T-helper 9 cell (primary cell): ENCODE measurements at regions not wholly inside any gene's neighbourhood (a gene's known extent, or its start where the extent isn't known, plus 50 kb on each side); places are given as distances from the start of the nearest gene placed in this dataset.
"Not testable (repeated sequence)": the region's sequence is repeated elsewhere in the genome, so short reads cannot be mapped to it uniquely, and the experiment has no call there.

Source experiments
- DNase-seq: peaks from one replicate; pipeline ENCODE4 v3.0.0-alpha.2; 2020

DNA sequence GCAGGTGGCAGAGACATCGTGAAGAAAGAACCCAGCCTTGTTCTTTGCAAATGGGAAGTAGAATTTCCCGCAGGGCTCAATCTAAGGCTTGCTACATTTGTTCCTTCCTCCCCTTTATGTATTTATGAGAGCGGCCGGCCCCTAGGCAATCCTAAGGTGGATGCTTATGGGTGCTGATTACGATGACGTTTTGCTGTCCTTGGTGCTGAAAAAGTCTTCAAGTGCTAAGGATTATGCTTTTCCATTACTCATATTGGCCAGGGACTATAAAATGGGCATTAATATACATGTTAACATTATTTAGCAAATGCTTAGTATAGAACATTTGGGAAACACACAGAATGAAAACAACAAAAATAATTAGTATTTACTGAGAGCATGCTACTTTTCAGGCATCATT is 313.3 kb upstream of the XYLT1 start:
- no peak for DNase-seq

DNA sequence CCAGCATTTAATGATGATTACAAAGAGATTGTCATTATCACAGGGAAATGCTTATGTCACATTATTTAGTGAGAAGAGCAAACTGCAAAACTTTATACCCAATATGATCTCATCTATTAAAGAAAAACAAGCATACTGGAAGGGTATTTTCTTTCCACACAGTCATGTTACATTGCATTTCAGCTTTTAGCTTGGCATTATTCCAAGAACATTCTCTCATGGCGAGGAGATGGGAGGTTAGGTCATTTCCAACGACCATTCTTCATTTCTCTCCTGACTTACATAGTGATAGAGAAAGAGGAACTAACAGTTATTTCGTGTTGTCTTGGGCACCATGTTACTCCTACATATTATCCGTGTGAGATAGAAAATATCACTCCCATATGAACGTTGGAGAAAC is 309.4 kb upstream of the XYLT1 start:
- no peak for DNase-seq

DNA sequence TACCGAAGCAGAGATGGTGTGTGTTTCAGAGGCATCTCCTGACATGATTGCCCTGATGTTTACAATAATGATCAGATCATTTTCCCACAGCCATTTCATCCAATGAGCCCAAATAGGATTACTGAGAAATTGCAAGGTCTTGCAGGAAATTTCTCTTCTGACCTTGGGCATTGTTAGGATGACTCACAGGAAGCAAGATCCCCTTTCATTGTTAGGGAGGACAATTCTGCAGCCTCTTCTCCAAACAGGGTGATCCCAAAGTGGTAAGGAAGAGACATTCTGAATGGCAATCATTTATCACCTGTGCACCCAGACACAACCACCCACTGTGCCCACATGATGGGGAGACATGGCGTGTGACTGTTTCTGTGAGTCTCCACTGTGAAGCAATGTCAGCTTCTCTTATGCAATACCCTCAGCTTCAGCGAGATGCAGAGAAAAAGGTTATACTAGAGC is 306.7 kb upstream of the XYLT1 start:
- DNase-seq = no peak

DNA sequence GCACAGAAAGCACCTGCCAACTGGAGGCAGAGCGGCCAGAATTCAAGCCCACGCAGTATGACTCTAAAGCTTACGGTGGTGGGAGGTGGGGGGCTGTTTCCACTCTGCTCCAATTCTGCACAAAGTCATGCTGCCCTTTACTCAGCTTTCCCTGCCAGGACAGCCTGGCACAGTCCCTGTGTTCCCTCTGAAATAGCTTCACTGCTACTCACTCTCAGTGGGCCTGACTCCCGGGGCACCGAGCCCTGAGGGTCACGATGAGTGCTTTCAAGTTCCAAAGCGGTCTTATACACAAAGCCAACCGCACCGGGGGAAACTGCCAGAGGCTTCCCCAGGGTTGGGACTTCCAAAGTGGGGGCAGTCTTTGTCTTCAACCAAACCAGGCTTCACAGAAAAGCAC is 306.1 kb upstream of the XYLT1 start:
- DNase-seq = no peak

DNA sequence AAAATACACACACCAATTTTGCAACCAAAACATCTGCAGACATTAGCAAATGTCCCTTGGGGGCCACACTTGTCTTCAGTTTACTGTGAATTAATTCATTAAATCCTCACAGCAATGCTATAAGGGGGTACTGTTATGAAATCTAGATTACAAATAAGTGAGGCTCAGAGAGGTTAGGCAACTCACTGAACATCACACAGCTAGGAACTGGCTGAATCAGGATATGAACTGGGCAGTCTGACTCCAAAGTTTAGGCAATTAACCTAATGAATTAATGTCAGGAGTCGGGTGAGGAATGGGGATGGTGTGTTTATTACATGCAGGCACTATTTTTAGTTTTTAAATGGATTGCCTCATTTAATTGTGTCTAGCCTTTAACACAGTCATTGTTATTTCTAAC is 305.7 kb upstream of the XYLT1 start:
- no peak for DNase-seq

DNA sequence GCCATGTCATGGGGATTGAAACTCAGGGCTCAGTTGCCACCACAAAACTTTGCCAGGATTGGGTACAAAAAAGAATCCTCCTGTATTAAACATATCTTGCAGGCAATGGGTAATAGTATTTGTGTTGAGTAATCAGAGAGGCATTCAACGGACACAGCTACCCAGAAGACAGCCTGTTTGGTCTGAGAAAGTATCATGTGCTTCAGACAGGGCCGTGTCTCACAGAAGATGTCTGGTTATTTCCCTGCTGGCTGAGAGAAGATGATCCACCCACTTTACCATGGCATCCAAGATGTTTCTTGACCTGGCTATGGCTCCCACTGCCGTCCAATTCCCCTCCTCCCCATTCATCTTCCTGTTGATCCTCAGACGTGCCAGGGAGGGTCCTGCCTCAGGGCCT is 304.3 kb upstream of the XYLT1 start:
- DNase-seq = no peak

DNA sequence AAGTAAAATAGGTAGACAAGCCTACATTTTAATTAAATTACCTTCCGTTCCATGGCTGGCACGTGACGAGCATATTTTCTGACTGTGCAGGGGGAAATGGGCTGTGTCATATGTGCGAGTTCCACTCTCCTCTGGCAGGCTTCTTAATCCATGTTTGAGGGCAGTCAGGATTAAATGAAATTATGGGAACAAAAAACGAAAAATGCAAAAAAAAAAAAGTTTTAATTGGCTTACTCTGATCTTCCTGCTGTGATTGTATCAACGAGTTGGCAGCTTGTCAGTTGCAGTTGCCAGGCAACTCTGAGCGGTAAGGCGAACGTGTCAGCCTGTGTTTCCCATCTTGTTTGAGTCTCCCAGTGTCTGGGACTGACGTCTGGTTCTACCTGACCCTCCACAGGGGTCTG is 302.9 kb upstream of the XYLT1 start:
- no peak for DNase-seq

DNA sequence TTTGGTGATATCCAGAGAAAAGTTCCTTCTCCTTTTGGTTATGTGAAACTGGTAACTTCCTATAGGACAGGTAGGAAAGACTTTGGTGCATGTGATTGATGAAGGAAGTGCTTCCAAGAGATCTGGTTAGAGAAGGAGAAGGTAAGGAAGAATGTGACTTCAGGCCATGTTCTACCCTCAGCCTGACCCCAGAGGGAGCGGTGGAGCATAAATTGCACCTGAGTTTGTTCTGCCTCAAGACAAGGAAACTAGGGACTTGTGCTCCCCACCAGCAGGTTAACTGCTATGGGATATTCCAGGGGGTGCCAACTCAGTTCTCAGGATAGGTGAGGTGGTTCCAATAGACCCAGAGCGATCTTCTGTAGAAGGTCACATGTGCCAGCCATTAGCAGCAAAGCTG is 299.3 kb upstream of the XYLT1 start:
- DNase-seq = no peak

DNA sequence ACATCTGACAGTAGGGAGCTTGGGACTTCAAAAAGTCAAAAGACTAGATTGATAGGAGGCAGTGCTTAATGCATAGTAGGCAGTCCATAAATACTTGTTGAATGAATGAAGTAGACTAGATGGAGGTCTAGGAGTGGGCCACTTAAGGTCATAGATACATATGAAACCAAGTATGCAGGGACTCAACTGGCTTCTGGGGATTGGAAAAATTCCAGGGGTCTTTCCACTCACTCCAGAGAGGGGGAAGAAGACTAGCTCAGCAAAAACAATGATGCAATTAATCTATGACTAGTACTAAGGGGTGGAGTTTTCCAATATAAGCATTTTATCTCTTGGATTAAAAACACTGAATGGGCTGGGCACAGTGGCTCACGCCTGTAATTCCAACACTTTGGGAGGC is 298.3 kb upstream of the XYLT1 start:
- DNase-seq = no peak

DNA sequence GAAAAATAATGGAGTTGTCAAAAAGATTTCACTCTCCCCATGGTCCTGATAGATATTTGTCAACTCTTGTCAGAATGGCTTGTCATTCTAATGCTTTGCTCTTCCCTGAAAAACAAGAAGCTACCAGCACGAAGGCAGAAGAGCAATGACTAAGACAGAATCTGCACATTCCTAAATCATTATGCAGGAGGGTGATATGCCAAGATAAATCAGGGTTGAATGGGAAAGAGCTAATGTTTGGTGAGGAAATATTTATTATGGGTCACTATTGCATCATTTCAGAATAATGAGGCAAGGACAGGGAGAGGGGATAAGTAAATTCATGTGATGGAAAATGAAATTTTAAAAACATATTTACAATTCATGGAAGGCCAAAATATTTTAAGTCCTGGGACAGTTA is 297.5 kb upstream of the XYLT1 start:
- DNase-seq = no peak

DNA sequence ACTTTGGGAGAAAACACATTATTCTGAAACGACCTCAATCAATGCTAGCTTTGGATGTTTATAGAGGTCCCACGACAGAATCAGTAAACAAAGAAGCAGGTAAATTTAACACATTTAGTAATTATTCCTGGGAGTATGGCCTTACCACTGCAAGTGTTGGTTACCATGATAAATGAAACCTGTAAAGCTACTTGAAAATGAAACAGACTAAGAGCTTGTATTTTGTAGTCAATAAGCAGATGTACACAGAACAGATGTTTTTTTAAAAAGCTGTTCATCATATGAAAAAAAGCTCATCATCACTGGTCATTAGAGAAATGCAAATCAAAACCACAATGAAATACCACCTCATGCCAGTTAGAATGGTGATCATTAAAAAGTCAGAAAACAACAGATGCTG is 295.3 kb upstream of the XYLT1 start:
- DNase-seq = no peak

DNA sequence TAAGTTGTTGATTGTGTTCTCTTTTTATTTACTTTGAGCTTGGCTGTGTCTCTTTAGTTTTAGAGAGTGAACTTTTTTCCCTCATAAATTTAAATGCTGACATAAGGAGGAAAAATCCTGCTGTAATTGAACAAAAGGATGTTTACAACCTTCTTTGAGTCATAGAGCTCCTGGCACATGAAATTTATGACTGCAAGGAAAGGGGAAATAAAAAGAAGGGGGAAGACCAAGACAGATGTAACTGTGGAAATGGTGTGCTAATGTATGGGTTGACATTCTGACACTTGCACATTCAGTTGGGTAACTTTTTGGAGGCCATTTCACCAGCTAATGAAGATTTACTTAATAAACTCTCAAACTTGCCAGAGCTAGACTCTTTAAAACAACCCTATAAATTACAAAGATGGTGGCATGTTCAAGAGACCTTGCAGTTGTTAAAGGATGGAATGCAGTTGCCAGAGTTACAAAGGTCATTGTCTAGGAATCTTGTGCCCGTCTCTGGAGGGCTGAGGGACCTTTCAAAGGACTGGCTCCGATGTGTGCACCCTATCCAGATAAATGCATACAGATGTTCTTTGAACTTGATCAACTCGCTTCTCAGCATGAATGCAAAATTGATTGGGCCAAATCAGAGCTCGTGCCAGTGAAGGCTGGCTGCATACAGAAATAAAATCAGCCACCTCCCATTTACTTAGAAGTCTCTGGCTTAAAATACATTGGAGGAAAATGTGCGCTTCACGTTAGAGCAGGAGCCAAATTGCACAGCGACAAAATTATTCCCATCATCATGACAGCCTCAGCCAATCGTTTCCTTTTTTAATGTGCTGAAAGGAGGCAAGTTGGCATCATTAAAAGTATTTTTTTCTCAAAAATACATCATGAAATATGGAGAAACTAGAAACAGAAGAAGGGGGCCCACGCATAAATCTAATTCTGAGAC is 289.0 kb upstream of the XYLT1 start:
- DNase-seq = no peak

DNA sequence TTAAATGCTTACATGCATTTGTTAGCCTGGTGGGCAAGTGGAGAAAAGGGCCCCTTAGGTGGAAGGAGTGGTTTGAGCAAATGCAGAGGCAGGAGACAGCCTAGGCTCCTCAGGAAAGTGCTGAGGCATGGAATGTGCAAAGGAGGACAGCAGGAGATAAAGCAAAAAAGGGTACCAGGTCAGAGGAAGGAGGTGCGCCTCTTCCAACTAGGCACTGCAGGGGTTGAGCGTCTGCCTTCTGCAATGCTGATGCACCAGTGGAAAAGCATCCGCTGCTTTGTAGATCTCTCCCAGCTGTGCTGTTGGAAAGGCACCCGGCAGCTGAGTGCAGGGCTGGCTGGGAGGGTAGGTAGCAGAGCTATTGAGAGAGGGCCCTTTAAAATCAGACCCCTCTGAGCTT is 287.0 kb upstream of the XYLT1 start:
- no peak for DNase-seq

DNA sequence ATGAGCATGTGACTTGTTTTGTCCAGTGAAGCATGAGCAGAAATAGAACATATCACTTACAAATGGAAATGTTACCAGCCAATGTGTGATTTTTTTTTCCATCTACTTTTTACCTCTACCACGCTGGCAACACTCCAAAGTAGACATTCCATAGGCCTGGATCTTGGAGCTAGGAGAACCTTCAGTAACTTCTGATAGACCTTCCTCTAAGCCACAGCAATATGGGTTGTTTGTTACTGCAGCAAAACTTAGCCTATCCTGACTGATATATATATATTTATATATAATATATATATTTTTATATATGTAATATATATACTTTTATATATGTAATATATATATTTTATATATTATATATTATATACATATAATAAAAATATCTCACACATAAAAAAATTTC is 284.4 kb upstream of the XYLT1 start:
- DNase-seq = no peak

DNA sequence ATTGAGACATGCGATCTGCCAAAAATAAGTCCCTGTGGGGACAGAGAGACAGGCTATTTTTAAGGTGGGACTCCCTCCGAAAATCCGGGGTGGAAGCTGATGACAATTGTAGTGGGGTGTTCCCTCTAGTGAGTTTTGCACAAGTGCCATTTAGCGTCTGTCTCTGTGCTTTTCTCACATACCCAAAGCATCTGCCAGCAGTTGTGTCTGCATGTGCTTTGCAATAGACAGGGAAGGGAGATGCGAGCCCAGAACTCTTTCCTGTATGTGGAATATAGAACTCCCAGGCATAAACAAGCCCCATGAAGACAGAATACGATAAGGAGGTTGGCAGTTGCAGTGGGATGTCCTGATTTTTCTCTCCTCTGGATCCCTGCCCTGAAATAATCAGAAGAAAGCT is 282.7 kb upstream of the XYLT1 start:
- no peak for DNase-seq

DNA sequence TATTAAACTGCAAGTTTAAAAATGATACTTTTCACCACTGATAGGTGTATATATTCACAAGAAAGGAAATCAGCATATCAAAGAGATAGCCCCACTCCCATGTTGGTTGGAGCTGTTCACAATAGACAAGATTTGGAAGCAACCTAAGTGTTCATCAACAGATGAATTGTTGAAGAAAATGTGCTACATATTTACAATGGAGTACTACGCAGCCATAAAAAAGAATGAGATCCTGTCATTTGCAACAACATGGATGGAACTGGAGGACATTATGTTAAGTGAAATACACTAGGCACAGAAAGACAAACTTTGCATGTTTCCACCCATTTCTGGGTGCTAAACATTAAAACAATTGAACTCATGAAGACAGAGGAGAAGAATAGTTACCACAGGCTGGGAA is 278.9 kb upstream of the XYLT1 start:
- DNase-seq = no peak

DNA sequence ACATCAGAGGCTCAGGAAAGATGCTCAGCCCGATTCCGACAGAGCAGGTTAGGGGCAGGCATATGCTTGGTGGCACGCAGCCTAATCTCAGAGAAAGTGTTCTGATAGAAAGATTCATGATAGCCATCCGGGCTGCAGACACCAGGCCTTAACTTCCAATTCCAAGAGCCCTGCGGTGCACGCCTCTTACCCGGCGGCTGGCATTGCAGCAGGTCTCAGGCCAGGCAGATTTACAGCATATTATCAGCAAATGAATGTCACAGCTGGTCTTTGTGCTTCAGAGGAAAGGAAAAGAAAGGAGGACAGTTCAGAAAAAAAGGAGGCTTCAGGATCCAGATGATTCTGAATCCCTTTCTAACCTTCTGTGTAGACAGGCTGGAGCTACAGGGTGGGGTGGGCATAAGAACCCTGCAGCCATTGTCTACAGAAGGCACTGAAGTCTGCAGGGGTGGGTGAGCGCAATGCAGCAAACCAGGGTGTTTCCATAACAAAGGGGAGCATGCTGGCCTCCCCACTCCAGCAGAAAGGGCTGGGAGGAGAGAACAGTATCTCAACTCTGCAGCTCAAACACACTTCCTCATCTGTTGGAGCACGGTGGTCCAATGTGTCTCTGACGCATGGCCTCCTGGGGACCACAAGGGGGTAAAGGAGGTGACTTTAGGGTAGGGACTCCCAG is 277.4 kb upstream of the XYLT1 start:
- DNase-seq = no peak

DNA sequence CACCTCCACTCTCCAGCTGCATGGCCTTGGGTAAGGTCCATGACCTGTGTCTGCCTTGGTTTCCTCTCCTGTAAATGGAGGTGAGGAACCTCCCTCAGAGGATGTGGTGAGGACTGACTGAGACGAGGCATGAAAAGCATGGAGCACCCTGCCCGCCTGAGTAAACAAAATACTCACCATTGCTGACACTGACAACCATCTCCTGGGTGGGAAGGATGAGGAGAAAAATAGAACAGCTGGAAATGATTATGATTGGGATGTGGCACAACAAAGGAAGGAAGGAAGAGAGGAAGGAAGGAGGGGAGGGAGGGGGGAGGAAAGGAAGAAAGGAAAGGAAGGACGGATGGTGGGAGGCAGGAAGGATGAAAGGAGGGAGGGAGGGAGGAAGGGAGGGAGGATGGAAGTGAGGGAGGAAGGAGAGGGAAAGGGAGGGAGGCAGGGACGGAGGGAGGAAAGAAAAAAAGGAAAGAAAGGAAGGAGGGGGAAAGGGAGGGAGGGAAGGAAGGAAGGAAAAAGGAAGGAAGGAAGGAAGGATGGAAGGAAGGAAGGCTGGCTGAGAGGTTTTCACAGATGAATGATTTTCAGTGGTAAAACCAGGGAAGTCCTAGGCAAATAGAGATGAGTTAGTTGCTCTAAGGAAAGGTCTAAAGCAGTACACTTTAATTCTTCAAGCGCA is 276.5 kb upstream of the XYLT1 start:
- DNase-seq = no peak

DNA sequence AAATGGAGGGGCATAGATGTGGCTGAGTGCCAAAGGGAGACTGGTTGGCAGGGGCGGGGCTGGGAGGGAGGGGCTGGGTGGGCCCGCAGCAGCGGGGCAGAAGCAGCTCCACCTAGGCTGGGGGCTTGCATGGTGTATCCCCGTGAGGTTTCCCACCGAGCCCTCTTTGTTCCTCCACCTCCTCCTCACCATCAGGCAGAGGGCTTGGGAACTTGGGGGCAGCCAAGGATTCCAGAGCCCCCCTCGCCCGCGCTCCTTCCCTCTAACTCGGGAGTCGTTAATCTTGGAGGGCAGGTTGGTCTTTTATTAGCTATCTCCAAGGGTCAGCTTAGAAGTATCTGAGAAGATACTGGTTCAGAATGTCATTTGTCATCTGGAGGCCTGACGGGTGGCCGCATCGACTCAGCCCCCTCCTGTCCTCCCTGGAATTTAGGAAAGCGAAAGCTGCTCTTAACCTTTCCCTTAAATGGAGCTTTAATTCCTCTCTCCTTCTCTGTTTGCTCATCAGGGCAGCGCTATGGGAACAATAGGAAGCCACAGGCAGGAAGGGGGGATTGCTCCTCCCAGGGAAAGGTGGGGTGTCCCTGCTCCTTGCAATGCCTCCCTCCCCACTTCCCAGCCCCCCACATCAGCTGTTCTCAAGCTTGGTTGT is 274.3 kb upstream of the XYLT1 start:
- DNase-seq = no peak

DNA sequence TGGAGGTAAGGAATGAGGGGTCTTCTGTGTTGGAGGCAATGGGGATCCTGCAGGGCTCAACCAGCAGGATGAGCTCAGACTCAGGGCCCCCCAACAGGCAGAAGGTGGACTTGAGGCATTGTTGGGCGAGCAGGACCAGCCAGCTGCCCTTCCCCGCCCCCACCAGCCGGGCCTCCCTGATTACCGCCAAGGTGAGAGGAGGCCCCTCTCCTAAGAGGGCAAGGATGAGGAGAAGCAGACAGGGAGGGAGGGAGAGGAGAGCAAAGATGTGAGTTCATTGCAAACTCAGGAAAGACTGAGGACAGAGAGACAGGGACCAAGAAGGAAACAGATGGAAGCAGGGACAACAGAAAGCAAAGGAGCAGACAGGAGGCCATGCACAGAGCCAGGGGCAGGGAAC is 272.8 kb upstream of the XYLT1 start:
- no peak for DNase-seq

DNA sequence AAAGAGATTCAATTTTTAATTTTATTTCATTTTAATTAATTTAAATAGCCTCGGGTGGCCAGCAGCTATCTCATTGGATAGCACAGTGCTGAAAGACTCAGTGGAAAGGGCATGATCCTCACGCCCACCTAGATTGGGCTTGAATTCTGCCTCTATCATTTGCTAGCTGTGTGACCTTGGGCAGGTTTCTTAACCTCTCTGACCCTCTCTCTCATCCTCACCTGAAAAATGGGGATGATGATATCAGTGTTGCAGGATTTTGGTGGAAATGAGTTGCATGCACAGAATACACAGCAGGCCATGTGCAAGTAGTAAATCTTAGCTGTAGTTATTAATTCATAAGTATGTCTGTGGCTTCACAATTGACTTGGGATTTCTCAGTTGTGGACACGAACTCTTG is 272.4 kb upstream of the XYLT1 start:
- DNase-seq = no peak

DNA sequence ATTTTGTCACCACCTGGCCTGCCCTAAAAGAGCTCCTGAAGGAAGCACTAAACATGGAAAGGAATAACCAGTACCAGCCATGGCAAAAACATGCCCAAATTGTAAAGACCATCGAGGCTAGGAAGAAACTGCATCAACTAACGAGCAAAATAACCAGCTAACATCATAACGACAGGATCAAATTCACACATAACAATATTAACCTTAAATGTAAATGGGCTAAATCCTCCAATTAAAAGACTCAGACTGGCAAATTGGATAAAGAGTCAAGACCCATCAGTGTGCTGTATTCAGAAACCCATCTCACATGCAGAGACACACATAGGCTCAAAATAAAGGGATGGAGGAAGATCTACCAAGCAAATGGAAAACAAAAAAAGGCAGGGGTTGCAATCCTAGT is 264.3 kb upstream of the XYLT1 start:
- DNase-seq = not testable (repeated sequence)

DNA sequence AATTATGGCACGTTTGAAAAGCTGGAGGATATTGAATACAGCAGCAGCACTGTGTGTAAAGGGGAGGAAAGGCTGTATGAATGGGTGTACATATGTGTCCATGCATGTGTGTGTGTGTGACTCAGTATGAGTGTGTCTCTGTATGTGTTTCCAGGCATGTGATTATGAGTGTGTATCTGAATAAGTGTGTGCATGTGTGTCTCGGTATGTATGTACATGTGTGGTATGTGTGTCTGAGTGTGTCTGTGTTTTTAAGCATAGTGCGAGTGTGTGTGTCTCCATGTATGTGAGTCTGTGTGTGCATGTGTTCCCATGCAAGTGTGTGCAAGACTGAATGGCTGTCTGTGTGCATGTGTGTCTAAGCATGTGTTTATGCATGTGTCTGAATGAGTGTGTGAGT is 259.1 kb upstream of the XYLT1 start:
- no peak for DNase-seq
